GM18499 (cell line): ENCODE measurements at regions not wholly inside any gene's neighbourhood (a gene's known extent, or its start where the extent isn't known, plus 50 kb on each side); places are given as distances from the start of the nearest gene placed in this dataset.

Source experiments
- ATAC-seq: cut with Tn5 transposase; IDR thresholded peaks from one replicate; pipeline ENCODE4 v1.9.1; 2021; ENCODE audit warnings: moderate number of reproducible peaks; ENCODE audit not compliant: insufficient read depth, unreplicated experiment

DNA sequence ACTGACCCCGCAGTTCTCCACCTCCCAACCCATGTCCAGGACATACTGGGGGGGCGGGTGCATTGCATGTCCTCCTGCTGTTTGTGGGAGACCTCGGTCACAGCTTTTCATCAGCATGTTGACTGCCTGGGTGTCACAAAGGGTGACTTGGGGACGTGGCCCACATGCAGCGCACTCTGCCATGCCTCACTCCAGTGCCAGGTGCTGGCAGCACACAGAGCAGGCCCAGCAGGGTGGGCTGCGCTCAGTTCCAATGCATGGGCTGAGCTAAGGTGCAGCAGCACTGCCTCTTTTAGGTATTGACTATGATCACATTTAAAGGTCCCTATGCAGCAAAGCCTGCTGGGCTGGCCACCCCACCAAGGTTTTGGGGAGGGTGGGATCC is 261.9 kb upstream of the SALL3 start:
- ATAC-seq: no peak

DNA sequence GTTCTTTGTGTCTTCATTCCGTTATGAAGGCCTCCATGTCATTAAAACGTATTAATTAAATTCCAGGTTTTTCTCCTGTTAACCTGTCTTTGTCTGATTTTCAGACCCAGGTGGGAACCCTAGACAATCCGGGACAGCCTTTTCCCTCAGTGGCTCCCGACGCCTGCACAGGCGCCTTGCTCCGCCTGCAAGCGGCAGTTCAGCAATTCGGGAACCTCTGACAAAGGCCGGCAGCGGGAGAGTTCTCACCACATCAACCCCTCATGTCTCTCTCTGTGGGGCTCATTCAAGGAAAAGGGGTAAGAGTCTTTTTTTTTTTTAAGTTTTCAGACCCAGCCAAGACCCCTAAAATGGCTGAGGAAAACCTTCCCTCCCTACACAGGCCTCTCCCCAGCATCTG is 259.8 kb upstream of the SALL3 start:
- ATAC-seq: no peak

DNA sequence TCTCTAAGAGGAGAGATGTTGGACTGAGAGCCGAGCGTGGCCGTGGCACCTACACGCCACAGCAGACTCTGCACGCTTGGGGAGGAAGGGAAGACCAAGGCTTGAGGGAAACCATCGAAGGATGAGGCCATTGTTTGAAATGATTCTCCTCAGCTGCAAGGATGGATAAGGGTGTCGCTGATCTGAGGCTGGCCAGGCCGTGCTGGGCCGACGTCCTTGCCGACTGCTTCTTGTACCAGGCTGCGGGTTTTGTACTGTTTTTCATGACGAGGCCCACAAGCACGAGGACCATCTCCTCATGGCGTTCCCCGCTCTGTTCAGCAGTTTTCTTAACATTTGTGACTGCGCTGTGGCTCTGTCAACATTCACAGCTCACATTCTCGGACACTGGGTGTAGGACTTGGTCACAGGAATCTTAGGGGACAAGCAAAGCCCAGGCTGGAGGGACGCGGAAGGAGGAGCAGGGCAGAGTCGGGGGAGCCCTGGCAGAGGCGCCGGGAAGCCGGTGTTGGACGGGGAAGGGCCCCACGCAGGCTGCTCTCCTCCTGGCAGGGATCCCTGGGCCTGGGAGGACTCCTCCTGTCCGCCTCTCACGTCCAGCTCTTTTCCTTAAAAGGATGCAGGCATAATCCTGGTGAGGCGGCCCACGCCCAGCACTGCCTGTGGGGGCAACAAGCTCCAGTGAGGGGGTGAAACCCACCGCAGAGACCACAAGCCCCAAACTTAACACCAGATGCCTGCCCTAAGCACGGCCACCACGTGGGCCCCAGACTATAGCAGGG is 259.0 kb upstream of the SALL3 start:
- ATAC-seq: no peak

DNA sequence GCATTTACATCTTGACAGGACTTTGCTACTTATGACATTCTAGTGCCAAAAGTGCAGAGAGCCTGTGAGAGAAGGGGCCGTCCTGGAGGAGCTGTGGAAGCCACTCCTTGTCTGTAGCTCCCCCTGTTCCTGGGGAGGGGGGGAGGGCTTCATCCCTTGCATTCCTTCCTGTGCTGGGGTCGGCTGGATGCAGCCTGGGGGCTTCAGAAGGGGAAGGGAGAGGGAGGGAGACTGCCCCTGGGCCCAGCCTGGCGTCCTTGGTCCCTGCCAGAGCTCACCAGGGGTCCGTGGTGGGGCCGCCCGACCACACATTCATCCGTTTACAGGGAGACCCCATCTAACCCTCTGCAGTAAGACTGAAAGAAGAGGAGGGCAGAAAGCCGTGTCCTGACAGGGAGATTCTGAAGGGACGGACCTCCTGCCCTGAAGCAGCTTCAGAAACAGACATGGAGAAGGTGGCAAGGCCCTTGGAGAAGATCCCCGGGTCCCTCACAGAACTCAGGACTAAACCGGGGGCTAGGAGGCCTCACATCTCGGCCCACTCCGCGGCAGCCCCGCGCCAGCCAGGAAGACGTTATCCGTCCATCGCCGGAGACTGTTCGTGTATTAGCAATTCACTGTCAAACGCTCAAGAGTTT is 258.3 kb upstream of the SALL3 start:
- ATAC-seq: no peak

DNA sequence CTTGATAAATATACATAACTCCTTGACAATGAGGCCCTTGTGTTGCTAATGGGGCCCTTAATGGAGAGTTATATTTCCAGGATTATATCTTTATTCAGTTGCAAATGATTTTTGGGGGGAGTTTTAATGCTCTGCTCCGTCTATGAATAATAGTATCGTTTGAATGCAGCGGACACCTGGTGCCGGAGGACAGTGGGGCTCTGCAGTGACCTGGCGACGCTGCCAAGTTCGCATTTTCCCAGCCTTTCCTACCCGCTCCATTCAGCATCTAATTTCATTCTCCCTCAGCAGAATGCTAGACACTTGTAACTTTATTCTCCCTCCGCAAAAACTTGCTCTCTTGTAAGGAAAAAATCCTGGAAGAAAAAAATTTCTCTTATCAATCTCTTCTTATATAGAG is 257.6 kb upstream of the SALL3 start:
- no peak for ATAC-seq

DNA sequence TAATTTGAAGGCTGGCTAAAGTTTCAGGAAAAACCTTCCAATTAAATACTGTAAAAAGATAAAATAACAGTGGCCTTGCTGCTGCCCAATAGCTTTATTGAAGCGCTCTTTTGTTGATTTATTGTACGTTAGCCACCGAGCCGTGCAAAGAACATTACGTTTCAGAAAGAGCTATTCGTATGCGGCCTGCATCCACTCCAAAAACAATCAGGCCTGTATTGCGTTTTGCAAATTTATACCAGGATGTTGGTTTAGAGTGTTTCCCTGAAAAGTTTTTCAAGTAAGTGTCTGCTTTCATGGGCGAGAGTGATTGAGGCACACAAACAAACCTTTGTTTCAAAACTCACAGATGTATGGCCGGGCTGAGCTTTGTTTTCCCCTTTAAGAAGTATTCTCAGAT is 257.2 kb upstream of the SALL3 start:
- no peak for ATAC-seq

DNA sequence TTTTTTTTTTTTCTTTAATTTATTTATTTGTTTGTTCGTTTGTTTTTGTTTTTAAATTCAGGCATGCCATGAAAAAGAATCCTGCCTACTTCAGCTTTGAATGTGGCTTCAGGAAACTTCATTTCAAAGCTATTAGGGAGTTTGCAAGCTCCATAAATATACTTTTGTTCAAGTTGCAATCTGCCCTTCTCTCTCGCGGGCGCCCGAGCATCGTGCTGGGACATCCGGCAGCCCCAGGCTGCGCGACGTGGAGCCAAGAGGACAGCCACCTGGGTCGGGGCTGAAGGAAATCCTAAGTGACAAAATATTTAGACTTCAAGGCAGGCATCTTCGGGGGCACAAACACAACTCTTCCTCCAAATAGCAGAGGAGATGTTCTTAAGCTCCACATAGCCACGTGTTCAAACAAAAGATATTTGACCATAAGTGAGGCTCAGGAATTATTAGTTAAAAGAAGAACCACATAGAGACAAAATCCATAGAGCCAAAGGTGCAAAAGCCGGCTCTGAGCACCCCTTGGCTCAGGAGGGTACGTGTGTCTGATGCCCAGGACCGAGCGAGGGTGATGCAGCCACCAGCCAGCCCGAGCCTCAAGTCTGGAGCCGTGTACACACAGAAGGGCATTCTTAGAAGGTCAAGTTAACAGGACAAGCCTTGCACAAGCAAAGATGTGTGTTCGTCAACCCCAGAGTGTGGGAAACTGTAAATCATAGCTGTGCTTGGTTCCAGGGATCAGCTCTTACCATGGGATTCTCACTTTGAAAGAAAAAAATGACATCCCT is 256.5 kb upstream of the SALL3 start:
- no peak for ATAC-seq

DNA sequence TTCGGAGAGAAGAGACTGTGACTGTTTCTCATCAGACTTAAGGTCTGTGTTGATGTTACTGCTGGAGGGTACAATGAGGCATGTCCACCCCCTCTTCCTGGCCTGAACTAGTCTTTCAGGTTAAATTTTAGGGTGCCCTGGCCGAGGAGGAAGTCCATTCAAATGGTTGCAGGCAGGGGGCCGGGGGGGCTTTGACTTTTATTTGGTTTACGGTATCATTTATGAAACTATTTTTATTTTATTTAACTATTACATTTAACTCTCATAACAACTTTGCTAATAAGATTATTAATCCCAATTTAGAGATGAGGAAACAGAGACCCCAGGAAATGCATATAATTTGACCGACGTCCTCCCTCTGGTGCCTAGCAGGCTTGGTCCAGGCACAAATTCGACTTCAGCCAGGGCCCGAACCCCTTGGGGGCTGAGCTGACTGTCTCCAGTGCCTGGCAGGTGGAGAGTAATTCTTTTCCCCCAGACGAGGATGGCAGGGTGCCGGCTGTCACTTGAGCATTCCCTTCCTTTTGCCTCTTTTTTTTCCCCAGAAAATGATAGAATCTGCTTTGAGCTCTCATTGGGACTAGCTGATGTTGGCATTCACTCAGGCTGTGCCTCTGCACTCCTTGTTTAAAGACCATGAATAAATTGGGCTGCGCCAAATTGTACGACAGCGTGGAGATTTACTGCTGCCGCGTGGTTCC is 255.3 kb upstream of the SALL3 start:
- ATAC-seq: no peak

DNA sequence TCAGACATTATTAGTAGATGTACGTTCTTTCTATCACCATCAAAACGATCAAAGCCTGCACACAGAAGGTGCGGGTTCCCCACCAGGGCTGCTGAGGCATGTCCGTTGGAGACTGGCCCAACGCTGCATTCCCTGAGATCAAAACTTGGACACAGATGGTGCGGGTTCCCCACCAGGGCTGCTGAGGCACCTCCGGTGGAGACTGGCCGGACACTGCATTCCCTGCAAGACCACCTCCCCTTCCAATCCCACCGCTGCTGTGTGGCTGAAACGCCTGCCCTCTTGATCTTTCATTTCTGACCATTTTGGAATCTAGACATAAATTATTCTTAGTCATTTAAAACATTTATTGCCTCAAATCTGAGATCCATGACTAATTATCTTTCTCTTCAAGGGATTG is 254.2 kb upstream of the SALL3 start:
- no peak for ATAC-seq

DNA sequence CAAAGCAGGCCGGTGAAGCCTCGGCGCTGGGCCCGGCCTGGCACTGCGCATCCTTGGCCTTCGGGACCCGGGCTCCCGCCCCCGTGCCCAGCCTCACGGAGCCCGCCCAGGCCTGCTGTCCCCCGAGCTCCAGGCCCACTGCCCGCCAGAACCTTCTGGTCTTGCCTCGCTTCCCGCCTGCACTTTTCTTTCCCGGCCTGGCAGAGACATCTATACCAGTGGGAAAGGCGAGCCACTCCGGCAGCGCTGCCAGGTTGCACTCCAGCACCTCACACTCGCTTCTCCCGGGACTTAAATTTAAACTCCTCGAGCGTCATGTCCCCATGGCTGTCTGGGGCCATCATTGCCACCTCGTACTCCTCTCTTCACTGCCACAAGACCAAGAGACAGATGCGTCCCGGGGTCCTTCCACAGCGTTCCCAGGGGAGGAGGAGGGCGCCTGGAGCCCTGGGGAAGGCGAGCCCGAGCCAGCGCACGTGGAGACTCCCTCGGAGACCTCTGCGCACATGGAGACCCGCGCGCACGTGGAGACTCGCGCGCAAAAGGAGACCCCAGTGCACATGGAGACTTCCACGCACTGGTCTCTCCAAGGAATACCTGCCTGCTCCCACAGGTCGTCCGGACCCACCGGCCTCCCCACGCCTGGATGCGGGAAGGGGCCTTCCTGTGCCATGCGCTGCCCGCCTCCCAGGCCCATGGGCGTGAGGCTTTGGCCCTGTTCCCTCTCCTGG is 253.1 kb upstream of the SALL3 start:
- no peak for ATAC-seq

DNA sequence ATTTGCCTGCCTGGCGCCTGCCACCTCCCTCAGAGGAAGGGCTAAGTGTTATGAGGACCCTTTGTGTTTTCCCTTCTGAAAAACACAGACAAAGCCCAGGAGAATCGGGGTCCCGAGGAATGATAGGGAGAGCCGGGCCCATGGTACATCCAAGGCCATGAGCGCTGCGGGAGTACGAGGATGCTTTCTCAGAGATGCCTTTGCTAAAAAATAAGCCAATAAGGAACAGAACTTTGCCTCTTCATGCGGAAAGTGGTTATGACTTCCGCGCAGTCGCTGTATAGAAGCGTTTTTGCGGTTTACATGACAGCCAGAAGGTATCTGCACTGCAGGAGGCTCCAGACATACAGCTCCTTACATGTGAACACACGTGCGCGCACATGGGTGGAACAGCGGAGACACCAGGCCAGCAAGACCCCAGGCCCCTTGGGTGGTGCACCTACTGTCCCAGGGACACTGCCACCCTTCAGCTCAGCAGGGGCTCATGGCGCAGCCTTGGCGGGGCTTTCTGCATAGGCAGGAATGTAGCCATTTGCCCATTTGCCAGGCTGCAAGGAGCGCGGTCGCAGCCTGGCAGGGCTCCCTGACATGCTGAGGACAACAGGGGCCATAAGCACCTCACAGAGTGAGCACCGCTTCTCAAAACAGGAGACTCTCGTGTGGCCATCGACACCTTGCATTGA is 252.4 kb upstream of the SALL3 start:
- ATAC-seq: no peak

DNA sequence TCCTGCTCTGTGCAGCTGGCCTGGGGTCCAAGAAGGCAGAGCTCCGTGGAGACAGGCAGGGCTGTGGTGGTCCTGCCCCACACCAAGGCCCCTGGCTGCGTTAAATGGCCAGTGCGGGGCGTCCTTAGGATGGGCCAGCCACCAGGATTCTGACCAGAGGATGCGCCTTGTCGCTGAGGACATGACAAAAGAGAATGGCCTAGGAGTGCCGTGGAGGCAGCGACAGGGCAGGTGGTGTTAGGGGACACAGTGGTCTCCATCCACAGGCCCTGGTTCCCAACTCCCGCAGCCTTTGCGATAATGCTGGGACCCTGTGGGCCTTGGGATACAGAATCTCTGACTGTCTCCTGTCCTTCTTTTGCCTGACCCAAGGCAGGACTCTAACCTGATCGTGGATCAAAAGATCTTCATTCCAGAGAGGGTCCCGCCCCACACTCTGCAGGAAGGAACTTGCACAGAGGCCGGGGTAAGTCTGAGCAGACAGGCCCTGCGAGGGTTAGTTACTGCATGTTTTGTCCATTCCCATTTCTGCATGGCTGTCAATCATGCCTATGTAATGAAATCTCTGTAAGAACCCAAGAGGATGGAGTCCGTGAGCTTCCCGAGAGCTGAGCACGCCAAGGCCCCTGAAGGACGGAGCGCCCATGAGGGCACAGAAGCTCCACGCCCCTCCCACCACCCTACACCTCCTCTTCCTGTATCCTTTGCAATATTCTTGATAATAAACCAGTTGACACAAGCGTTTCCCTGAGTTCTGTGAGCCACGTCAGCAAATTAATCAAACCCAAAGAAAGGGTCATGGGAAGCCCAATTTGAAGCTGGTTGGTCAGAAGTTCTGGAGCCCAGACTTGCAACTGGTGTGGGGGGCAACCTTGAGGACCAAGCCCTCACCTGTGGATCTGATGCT is 251.5 kb upstream of the SALL3 start:
- ATAC-seq: no peak

DNA sequence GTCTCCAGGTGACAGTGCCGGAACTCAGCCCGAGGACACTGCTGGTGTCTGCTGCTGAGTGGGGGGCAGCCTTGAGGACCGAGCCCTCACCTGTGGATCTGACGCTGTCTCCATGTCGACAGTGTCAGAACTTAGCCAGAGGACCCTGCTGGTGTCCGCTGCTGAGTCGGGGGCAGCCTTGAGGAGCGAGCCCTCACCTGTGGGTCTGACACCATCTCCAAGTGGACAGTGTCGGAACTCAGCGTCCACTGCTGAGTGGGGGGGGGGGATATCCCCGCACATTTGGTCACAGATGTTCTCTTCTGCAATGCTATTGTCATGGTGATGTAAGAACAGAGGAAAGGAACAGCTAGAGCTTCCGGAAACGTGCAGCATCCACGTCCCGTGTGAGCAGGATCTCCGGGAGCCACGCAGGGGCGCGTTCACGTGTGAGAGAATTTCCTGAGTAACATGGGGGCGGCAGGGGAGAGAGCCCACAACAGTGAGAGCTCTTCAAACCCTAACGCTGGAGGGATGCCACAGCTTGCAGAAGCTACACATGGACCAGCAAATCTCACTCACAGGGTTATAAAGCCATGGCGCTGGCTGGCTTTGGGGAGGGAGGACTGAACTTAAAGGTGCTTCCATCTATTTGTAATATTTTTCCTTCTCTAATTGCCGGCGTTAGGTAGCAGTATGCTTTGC is 250.7 kb upstream of the SALL3 start:
- ATAC-seq: no peak

DNA sequence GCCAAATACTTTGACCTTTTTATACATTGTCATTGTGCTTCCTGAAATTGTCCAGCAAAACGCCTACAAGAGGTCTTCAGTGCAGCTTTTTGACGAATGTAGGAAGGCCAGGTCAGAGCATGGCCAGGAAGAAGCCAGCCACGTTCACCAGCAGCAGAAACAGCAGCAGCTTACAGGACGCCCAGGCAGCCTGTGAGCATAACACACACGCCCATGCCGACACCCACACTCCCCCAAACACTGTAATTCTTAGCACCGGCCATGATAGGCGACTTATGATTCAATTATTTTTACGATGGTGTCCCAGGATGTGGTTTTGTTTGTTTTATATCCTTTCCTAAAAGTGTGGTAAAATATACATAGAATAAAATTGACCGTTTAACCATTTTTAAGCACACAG is 249.1 kb upstream of the SALL3 start:
- no peak for ATAC-seq

DNA sequence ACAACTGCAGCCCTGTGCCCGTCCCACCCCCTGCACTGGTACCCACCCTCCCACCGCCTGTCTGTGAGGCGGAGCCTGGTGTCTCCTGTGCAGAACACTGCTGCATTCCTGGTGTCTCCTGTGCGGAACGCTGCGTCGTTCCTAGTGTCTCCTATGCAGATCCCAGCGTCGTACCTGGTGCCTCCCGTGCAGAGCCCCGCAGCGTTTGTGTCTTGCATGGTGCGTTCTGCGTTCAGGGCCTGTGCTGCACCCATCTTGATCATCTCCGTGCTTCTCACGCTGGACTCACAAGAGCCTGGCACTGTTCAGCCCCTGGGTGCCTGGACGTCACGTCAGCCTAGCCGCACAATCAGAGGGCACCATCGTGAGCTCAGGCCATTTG is 248.6 kb upstream of the SALL3 start:
- ATAC-seq: no peak

DNA sequence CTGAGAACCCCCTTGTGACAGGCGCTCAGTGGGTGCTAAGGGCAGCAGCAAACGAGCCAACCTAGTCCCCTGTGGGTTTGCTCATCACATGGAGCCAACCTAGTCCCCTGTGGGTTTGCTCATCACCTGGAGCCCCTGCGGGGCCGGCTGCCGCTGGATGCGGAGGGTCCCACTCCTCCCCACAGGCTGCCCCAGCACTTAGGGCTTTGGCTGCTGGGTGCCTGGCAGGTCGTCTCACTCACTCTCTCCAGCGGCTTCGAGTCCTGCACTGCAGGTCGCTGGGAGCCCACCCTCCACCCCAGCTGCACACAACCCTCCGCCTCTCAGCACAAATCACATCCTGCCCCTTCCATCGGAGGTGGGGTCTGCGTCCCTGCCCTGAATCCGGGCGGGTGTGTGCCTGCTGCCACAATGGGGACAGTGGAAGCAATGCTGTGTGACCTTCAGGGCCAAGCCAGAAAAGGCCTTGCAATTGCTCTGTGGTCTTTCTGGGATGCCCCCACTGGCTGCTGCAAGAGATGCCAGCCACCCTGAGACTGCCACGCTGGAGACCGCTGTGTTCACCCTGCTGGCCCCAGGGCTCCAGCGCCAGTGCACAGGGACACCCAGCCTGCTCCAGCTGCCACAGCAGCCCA is 248.1 kb upstream of the SALL3 start:
- ATAC-seq: no peak

DNA sequence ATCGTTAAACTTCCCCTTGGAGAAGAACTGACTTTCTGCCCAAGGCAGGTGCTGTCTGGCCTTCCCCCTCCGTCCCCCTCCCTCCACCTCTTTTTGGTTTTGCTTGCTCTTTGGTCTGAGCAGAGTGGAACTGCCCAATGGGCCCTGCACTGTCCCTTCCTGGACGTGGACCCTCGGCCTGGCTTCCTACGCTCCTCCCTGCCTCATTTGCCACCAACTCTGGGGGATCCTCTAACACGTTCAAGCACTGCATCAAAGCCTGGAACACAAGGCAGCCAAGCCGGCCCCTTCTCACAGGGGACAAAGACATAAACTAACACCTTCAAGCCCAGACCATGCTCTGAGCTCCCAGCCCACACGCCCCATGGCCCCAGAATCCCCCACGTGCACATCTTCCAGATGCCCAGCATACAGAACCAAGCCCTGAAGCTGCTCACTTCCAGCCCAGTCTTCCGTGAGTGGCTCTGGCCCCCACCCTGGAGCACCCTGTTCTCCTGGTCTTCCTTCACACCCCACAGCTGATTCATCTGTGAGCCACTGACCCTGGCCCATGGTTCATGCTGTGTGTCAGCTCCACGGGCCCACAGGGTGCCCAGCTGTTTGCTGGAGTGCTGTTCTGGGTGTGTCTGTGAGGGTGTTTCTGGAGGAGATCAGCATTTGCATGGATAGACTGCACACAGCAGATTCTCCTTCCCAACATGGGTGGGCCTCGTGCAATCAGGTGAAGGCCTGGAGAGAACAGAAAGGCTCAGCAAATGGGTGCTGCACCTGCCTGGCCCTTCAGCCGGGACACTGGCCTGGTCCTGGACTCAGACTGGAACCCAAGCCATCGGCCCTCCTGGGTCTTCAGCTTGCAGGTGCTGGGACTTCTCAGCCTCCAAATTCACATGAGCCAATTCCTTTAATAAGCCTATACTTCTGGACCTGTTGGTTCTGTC is 247.1 kb upstream of the SALL3 start:
- ATAC-seq: no peak
